ENCODE measurements at regions not wholly inside any gene's neighbourhood (a gene's known extent, or its start where the extent isn't known, plus 50 kb on each side); places are given as distances from the start of the nearest gene placed in this dataset.

DNA sequence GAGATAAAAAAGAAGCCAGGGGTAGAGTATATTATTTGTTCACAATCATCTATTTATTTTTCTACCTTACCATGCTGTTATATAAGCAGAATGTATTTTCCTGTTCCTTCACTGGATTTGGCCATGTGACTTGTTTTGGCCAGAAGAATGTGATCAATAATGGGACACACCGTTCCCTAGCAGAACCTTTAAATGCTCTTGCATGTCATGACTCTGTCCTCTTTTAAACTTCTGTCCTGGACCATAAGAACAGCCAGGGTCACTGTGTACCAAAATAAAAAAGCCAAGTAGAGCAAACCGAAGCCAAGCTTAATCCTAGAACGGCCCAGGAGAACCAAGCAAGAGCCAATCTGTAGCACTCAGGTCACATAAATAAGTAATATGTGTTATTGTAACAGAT, 1682.4 kb downstream of the LRRC4C start:
- Histone ChIP-seq H3K9ac (ENCODE audit: extremely low read depth, low read length, poor library complexity, severe bottlenecking) (no peak overlapping the region), H3K9me3 (ENCODE audit: control insufficient read depth, low read length) (no peaks in the 10 kb centered on the region), H3K4me1 (ENCODE audit: control insufficient read depth, insufficient read depth, low read length) (no peaks in the 10 kb centered on the region), H3K36me3 (ENCODE audit: control insufficient read depth, insufficient read depth, low read length) (no peaks in the 10 kb centered on the region), H3K27me3 (ENCODE audit: control insufficient read depth, insufficient read depth, low read length, poor library complexity, severe bottlenecking) (no peaks in the 10 kb centered on the region), H3K27ac (ENCODE audit: low read depth, low read length) (no peak overlapping the region), H3K4me3 (ENCODE audit: low read length) (no peak overlapping the region)
- Mint-ChIP-seq H3K36me3 (ENCODE audit: low read depth) (no peaks in the 10 kb centered on the region), H3K27ac (no peak overlapping the region), H3K4me1 (no peaks in the 10 kb centered on the region), H3K4me3 (no peak overlapping the region), H3K9me3 (no peaks in the 10 kb centered on the region), H3K27me3 (ENCODE audit: insufficient read depth) (no peaks in the 10 kb centered on the region)
- no peak for DNase-seq
- WGBS, 2 experiments (ENCODE audit: insufficient coverage in 1 of 2, insufficient read length in 1 of 2): 67% methylated on average over 3 of the region's 3 CpGs; no CpG with 5 or more reads in 1 of the 2 experiments
- TF ChIP-seq CTCF (conservative IDR thresholded peaks at IDR 0.05): no peak

DNA sequence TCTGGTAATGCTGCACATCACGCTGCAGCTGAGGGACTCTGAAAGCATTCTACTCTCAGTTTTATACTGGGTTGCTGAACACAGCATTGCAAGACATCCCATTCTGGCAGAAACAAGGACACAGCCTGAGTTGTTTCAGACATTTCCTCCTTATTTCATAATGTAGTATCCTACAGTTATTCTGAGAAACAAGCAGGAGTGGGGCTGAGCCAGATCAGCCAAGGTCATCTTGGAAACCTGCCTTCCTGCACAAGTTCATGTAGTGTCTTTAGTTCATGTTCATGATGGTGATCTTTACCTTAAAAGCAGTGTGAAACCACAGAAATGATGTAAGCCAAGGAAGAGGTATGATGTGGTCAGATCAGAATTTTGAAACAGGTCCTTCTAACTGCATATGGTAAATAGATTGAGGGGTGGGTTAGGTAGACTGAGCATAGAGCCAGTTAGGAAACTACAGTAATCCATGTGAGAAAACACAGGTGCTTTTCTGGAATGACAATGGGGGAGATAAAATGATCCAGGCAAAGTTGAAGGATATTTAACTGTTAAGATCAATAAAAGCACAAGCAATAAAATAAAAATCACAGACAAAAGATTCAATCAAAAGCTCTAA, 1686.8 kb downstream of the LRRC4C start:
- no peaks in the 10 kb centered on the region for H3K9me3 ChIP-seq (ENCODE audit: control insufficient read depth, low read length)
- H3K4me3 ChIP-seq (ENCODE audit: low read length): no peak overlapping the region
- Mint-ChIP-seq H3K27me3 (ENCODE audit: insufficient read depth) (no peaks in the 10 kb centered on the region), H3K4me3 (no peak overlapping the region), H3K27ac (no peak overlapping the region), H3K36me3 (ENCODE audit: low read depth) (no peaks in the 10 kb centered on the region), H3K9me3 (no peaks in the 10 kb centered on the region), H3K4me1 (no peaks in the 10 kb centered on the region)
- WGBS, 2 experiments (ENCODE audit: insufficient coverage in 1 of 2, insufficient read length in 1 of 2): 97% methylated on average over 1 of the region's 1 CpG; no CpG with 5 or more reads in 1 of the 2 experiments
- no peak for DNase-seq
- no peaks in the 10 kb centered on the region for H3K4me1 ChIP-seq (ENCODE audit: control insufficient read depth, insufficient read depth, low read length)
- H3K9ac ChIP-seq (ENCODE audit: extremely low read depth, low read length, poor library complexity, severe bottlenecking): no peak overlapping the region
- H3K36me3 ChIP-seq (ENCODE audit: control insufficient read depth, insufficient read depth, low read length): no peaks in the 10 kb centered on the region
- TF ChIP-seq CTCF (conservative IDR thresholded peaks at IDR 0.05): no peak
- H3K27me3 ChIP-seq (ENCODE audit: control insufficient read depth, insufficient read depth, low read length, poor library complexity, severe bottlenecking): no peaks in the 10 kb centered on the region
- H3K27ac ChIP-seq (ENCODE audit: low read depth, low read length): no peak overlapping the region

DNA sequence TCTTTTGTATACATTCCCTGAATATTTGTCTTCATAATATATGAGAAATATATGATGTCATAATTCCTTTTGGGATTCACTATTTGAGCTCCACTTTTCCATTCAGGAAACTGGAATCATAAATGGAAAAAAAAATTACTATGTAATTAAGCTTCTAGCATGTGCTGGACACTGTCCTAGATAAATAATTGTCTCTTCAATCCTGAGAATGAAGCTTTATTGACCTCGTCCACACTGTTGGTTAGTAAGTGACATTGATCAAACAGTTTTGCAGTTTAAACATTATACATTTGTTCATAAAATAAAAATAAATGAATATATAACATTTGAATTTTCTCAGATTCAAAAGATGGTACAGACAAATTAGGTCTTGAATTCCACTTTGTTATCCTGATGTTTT, 1691.2 kb downstream of the LRRC4C start:
- DNase-seq: no peak
- no peak overlapping the region for H3K4me3 ChIP-seq (ENCODE audit: low read length)
- Mint-ChIP-seq H3K9me3 (no peaks in the 10 kb centered on the region), H3K4me3 (no peak overlapping the region), H3K36me3 (ENCODE audit: low read depth) (no peaks in the 10 kb centered on the region), H3K27ac (no peak overlapping the region), H3K4me1 (no peaks in the 10 kb centered on the region), H3K27me3 (ENCODE audit: insufficient read depth) (no peaks in the 10 kb centered on the region)
- no peak overlapping the region for H3K9ac ChIP-seq (ENCODE audit: extremely low read depth, low read length, poor library complexity, severe bottlenecking)
- no peaks in the 10 kb centered on the region for H3K36me3 ChIP-seq (ENCODE audit: control insufficient read depth, insufficient read depth, low read length)
- no CpG with 5 or more reads among the region's 1 CpG for WGBS, 2 experiments (ENCODE audit: insufficient coverage in 1 of 2, insufficient read length in 1 of 2)
- H3K9me3 ChIP-seq (ENCODE audit: control insufficient read depth, low read length): no peaks in the 10 kb centered on the region
- H3K27me3 ChIP-seq (ENCODE audit: control insufficient read depth, insufficient read depth, low read length, poor library complexity, severe bottlenecking): no peaks in the 10 kb centered on the region
- no peak overlapping the region for H3K27ac ChIP-seq (ENCODE audit: low read depth, low read length)
- no peaks in the 10 kb centered on the region for H3K4me1 ChIP-seq (ENCODE audit: control insufficient read depth, insufficient read depth, low read length)
- no peak for TF ChIP-seq CTCF (conservative IDR thresholded peaks at IDR 0.05)

All from endodermal cell (in vitro differentiated cells).